ENCODE measurements at regions not wholly inside any gene's neighbourhood (a gene's known extent, or its start where the extent isn't known, plus 50 kb on each side); places are given as distances from the start of the nearest gene placed in this dataset.

- intact Hi-C loops (cut with DNase I) = no loop called here
These were observed 233.8 kb upstream of the LDB2 start for GRCh38 chr4:17132226-17132625.

GRCh38 chr4:17128268-17128667 is 229.8 kb upstream of the LDB2 start:
- DNase-seq = no peak
- intact Hi-C loops (cut with DNase I) = no loop called here

More at GRCh38 chr4:17132226-17132625, 233.8 kb upstream of the LDB2 start:
- no peak for DNase-seq

- intact Hi-C loops (cut with DNase I) = no loop called here
These were observed 228.0 kb upstream of the LDB2 start for GRCh38 chr4:17126321-17126966.

GRCh38 chr4:17124767-17125166 is 226.3 kb upstream of the LDB2 start:
- intact Hi-C loops (cut with DNase I) = no loop called here
- no peak for DNase-seq

More at GRCh38 chr4:17126321-17126966, 228.0 kb upstream of the LDB2 start:
- no peak for DNase-seq

GRCh38 chr4:17120761-17121160 is 222.3 kb upstream of the LDB2 start:
- DNase-seq = no peak
- intact Hi-C loops (cut with DNase I) = no loop called here

GRCh38 chr4:17117746-17118145 is 219.3 kb upstream of the LDB2 start:
- intact Hi-C loops (cut with DNase I) = no loop called here
- DNase-seq = no peak

GRCh38 chr4:17115583-17115982 is 217.1 kb upstream of the LDB2 start:
- DNase-seq = no peak
- intact Hi-C loops (cut with DNase I) = no loop called here

GRCh38 chr4:17112292-17112659 is 213.8 kb upstream of the LDB2 start:
- peak in 2 of 10 donors; percentile 19 to 30 for DNase-seq
- intact Hi-C loops (cut with DNase I) = loop anchor here (5.0 kb wide), 1 partner anchor 820 kb away; no protein-coding TSS in a partner anchor

- no peak for DNase-seq
- intact Hi-C loops (cut with DNase I) = no loop called here
These were observed 210.7 kb upstream of the LDB2 start for GRCh38 chr4:17109126-17109525.

GRCh38 chr4:17103231-17103630 is 204.8 kb upstream of the LDB2 start:
- intact Hi-C loops (cut with DNase I) = no loop called here
- DNase-seq = no peak

- intact Hi-C loops (cut with DNase I) = no loop called here
- DNase-seq = no peak
These were observed 200.6 kb upstream of the LDB2 start for GRCh38 chr4:17098996-17099395.

GRCh38 chr4:17098401-17098800 is 200.0 kb upstream of the LDB2 start:
- intact Hi-C loops (cut with DNase I) = no loop called here
- no peak for DNase-seq

GRCh38 chr4:17097362-17097761 is 198.9 kb upstream of the LDB2 start:
- intact Hi-C loops (cut with DNase I) = no loop called here

GRCh38 chr4:17096692-17097091 is 198.2 kb upstream of the LDB2 start:
- no peak for DNase-seq

More at GRCh38 chr4:17097362-17097761, 198.9 kb upstream of the LDB2 start:
- DNase-seq = no peak

GRCh38 chr4:17095771-17096170 is 197.3 kb upstream of the LDB2 start:
- intact Hi-C loops (cut with DNase I) = no loop called here
- no peak for DNase-seq

More at GRCh38 chr4:17096692-17097091, 198.2 kb upstream of the LDB2 start:
- intact Hi-C loops (cut with DNase I) = no loop called here

- intact Hi-C loops (cut with DNase I) = no loop called here
These were observed 196.4 kb upstream of the LDB2 start for GRCh38 chr4:17094876-17095210.

GRCh38 chr4:17094159-17094875 is 195.9 kb upstream of the LDB2 start:
- no peak for DNase-seq
- intact Hi-C loops (cut with DNase I) = no loop called here

More at GRCh38 chr4:17094876-17095210, 196.4 kb upstream of the LDB2 start:
- no peak for DNase-seq

- intact Hi-C loops (cut with DNase I) = no loop called here
- no peak for DNase-seq
These were observed 195.0 kb upstream of the LDB2 start for GRCh38 chr4:17093481-17093880.

- intact Hi-C loops (cut with DNase I) = no loop called here
- no peak for DNase-seq
These were observed 194.4 kb upstream of the LDB2 start for GRCh38 chr4:17092736-17093437.

GRCh38 chr4:17091104-17091503 is 192.7 kb upstream of the LDB2 start:
- no peak for DNase-seq
- intact Hi-C loops (cut with DNase I) = no loop called here

GRCh38 chr4:17090063-17090462 is 191.6 kb upstream of the LDB2 start:
- DNase-seq = no peak
- intact Hi-C loops (cut with DNase I) = no loop called here

GRCh38 chr4:17085416-17085815 is 187.0 kb upstream of the LDB2 start:
- DNase-seq = no peak
- intact Hi-C loops (cut with DNase I) = no loop called here

Measured in posterior cingulate gyrus (tissue), 11 donors.